PC-9 (cell line): ENCODE measurements at regions not wholly inside any gene's neighbourhood (a gene's known extent, or its start where the extent isn't known, plus 50 kb on each side); places are given as distances from the start of the nearest gene placed in this dataset.

Experiments used
- BruUV-seq: library from RNA; stranded (reverse); fragments of 400-500 nt; replicated peaks from 2 replicates; lab custom pipeline; 2021; lab: Mats Ljungman, UMichigan
- CTCF ChIA-PET: fragments of 300-600 bp; sonication (Branson Sonifier 250); formaldehyde crosslinking; loops from one replicate; lab custom pipeline; 2022; ENCODE audit warnings: antibody characterized with exemption; lab: Charles Lee
- POLR2A ChIA-PET: fragments of 300-600 bp; sonication (Branson Sonifier 250); formaldehyde crosslinking; loops from one replicate; lab custom pipeline; 2022; ENCODE audit warnings: antibody characterized with exemption; ENCODE audit not compliant: unreplicated experiment; lab: Charles Lee
- DNase-seq, 2 experiments: peaks; one replicate each; pipeline versions ENCODE4 v3.0.0 to v3.0.0-alpha.2; 2015 to 2022; ENCODE audit warnings: mixed read lengths in 1 of 2
- H2AFZ ChIP-seq: fragments of 200-600 bp; sonication (generic); 2 replicates; pipeline ENCODE4 v1.8.1; 2017; ENCODE audit warnings: antibody characterized with exemption
- H3F3A ChIP-seq: fragments of 200-600 bp; sonication (generic); 2 replicates; pipeline ENCODE4 v1.8.1; 2017; ENCODE audit warnings: antibody characterized with exemption, mild to moderate bottlenecking, low read depth; ENCODE audit not compliant: insufficient read depth
- H3K27ac ChIP-seq: fragments of 200-600 bp; sonication (generic); 2 replicates; pipeline ENCODE4 v1.6.1; 2016; ENCODE audit warnings: mixed run types
- H3K27me3 ChIP-seq: fragments of 200-600 bp; sonication (generic); 2 replicates; pipeline ENCODE4 v1.6.1; 2016; ENCODE audit warnings: low read depth, mixed run types; ENCODE audit not compliant: insufficient read depth
- H3K36me3 ChIP-seq: fragments of 200-600 bp; sonication (generic); 2 replicates; pipeline ENCODE4 v1.6.1; 2016; ENCODE audit warnings: low read depth, mixed run types
- H3K4me1 ChIP-seq: fragments of 200-600 bp; sonication (generic); replicated peaks from 2 replicates; pipeline ENCODE4 v1.6.1; 2016; ENCODE audit warnings: mixed run types; ENCODE audit not compliant: insufficient read depth
- H3K4me2 ChIP-seq: fragments of 200-600 bp; sonication (generic); 2 replicates; pipeline ENCODE4 v1.6.1; 2017; ENCODE audit warnings: mixed run types
- H3K4me3 ChIP-seq: fragments of 200-600 bp; sonication (generic); 2 replicates; pipeline ENCODE4 v1.6.1; 2016; ENCODE audit warnings: mixed run types
- H3K79me2 ChIP-seq: fragments of 200-600 bp; sonication (generic); 2 replicates; pipeline ENCODE4 v1.6.1; 2017; ENCODE audit warnings: low read depth, mixed run types
- H3K9me2 ChIP-seq: fragments of 200-600 bp; sonication (generic); 2 replicates; pipeline ENCODE4 v1.8.1; 2017; ENCODE audit warnings: mild to moderate bottlenecking; ENCODE audit not compliant: insufficient read depth
- H3K9me3 ChIP-seq: fragments of 200-600 bp; sonication (generic); 2 replicates; pipeline ENCODE4 v1.8.1; 2016; ENCODE audit warnings: low read depth; ENCODE audit not compliant: insufficient read depth
- H4K20me1 ChIP-seq: fragments of 200-600 bp; sonication (generic); 2 replicates; pipeline ENCODE4 v1.8.1; 2017; ENCODE audit not compliant: insufficient read depth
- CTCF ChIP-seq: fragments of 200-600 bp; sonication (generic); conservative IDR thresholded peaks from 2 replicates; pipeline ENCODE4 v1.6.1; 2017; ENCODE audit warnings: mixed run types, antibody characterized with exemption, mild to moderate bottlenecking, moderate library complexity
- EZH2 ChIP-seq: fragments of 200-600 bp; sonication (generic); IDR thresholded peaks from 2 replicates; pipeline ENCODE4 v1.8.0; 2017; ENCODE audit warnings: antibody characterized with exemption, low read depth
- intact Hi-C: fragments of 100-400 bp; cut with micrococcal nuclease; formaldehyde crosslinking; loops from one replicate; pipeline ENCODE4 v1.10.0; 2022; ENCODE audit not compliant: unreplicated experiment

- H3K4me1 ChIP-seq: no peaks in the 10 kb centered on the region
- ChIA-PET CTCF (no interaction called here), POLR2A (no interaction called here)
- intact Hi-C loops: no loop called here
- DNase-seq: no peak
- no peak overlapping the region for H3K4me2 ChIP-seq
- no TSS peak for BruUV-seq
- H3K27ac ChIP-seq: no peak overlapping the region
- H3K79me2 ChIP-seq: no peaks in the 10 kb centered on the region
- H3K9me2 ChIP-seq: no peaks in the 10 kb centered on the region
- H3K27me3 ChIP-seq: peaks cover 87% of the 10 kb centered on the region
- no peak overlapping the region for H3K4me3 ChIP-seq
- H3K9me3 ChIP-seq: no peaks in the 10 kb centered on the region
- no peak for TF ChIP-seq CTCF
- TF ChIP-seq EZH2: no peak
- H3F3A ChIP-seq: no peaks in the 10 kb centered on the region
- H2AFZ ChIP-seq: no peak overlapping the region
- 0 out of 2 replicates have a peak, but pooled peaks cover 5% of the 10 kb centered on the region for H4K20me1 ChIP-seq
- no peaks in the 10 kb centered on the region for H3K36me3 ChIP-seq
These were observed 999.0 kb downstream of the BRD1 start for GRCh38 chr22:48828688-48829087.

- H3K4me2 ChIP-seq: no peak overlapping the region
- H4K20me1 ChIP-seq: 0 out of 2 replicates have a peak, but pooled peaks cover 5% of the 10 kb centered on the region
- no peak for TF ChIP-seq CTCF
- no peak for TF ChIP-seq EZH2
- no peaks in the 10 kb centered on the region for H3F3A ChIP-seq
- no peak overlapping the region for H2AFZ ChIP-seq
- POLR2A ChIA-PET: no interaction called here
- no peaks in the 10 kb centered on the region for H3K4me1 ChIP-seq
- CTCF ChIA-PET: no interaction called here
- no peaks in the 10 kb centered on the region for H3K9me2 ChIP-seq
- intact Hi-C loops: no loop called here
- no peak overlapping the region for H3K27ac ChIP-seq
- H3K9me3 ChIP-seq: no peaks in the 10 kb centered on the region
- H3K27me3 ChIP-seq: peaks cover 87% of the 10 kb centered on the region
- H3K36me3 ChIP-seq: no peaks in the 10 kb centered on the region
- H3K4me3 ChIP-seq: no peak overlapping the region
- BruUV-seq: no TSS peak
- no peaks in the 10 kb centered on the region for H3K79me2 ChIP-seq
- no peak for DNase-seq
These were observed 999.6 kb downstream of the BRD1 start for GRCh38 chr22:48827904-48828555.

GRCh38 chr22:48827268-48827846 is 1000.3 kb downstream of the BRD1 start:
- Histone ChIP-seq H4K20me1 (0 out of 2 replicates have a peak, but pooled peaks cover 5% of the 10 kb centered on the region), H3K4me2 (no peak overlapping the region), H3K27me3 (peaks cover 88% of the 10 kb centered on the region), H3K79me2 (no peaks in the 10 kb centered on the region), H2AFZ (no peak overlapping the region), H3K4me3 (no peak overlapping the region), H3K27ac (no peak overlapping the region), H3K4me1 (no peaks in the 10 kb centered on the region), H3K36me3 (no peaks in the 10 kb centered on the region), H3F3A (no peaks in the 10 kb centered on the region), H3K9me2 (no peaks in the 10 kb centered on the region), H3K9me3 (no peaks in the 10 kb centered on the region)
- ChIA-PET CTCF (no interaction called here), POLR2A (no interaction called here)
- intact Hi-C loops: no loop called here
- BruUV-seq: no TSS peak
- DNase-seq: no peak
- TF ChIP-seq EZH2 (no peak), CTCF (no peak)
